Body of pancreas (tissue), 4 donors: ENCODE measurements at regions not wholly inside any gene's neighbourhood (a gene's known extent, or its start where the extent isn't known, plus 50 kb on each side); places are given as distances from the start of the nearest gene placed in this dataset.
"Not testable (repeated sequence)": the region's sequence is repeated elsewhere in the genome, so short reads cannot be mapped to it uniquely, and the experiment has no call there.

ENCODE experiments used
- CTCF ChIP-seq, 7 experiments: fragments of 450-650 bp in 4 of 7; fragments of 200-600 bp in 3 of 7; sonication (generic) in 3 of 7; IDR thresholded peaks; one replicate each; pipeline ENCODE4 v1.5.1; 2016 to 2019; ENCODE audit warnings: antibody characterized with exemption in 7 of 7
- POLR2A ChIP-seq, 3 donors: fragments of 450-650 bp; IDR thresholded peaks; one replicate each; pipeline ENCODE4 v1.6.1; 2016; ENCODE audit warnings: antibody characterized with exemption in 3 of 3, mild to moderate bottlenecking in 2 of 3

GRCh38 chr4:4004036-4004435 lies 222.7 kb downstream of the OTOP1 start:
- TF ChIP-seq CTCF, POLR2A (IDR thresholded peaks at IDR 0.05): not testable (repeated sequence)
